Mesodermal cell (in vitro differentiated cells): ENCODE measurements at regions not wholly inside any gene's neighbourhood (a gene's known extent, or its start where the extent isn't known, plus 50 kb on each side); places are given as distances from the start of the nearest gene placed in this dataset.

Experiments used
- H3K27ac ChIP-seq: 2 replicates; pipeline ENCODE4 v1.7.0; 2013; ENCODE audit warnings: mild to moderate bottlenecking, low read depth, low read length, moderate library complexity; ENCODE audit not compliant: severe bottlenecking
- H3K36me3 ChIP-seq: 2 replicates; pipeline ENCODE4 v1.7.1; 2013; ENCODE audit warnings: mild to moderate bottlenecking, low read length, moderate library complexity; ENCODE audit not compliant: control insufficient read depth, insufficient read depth
- H3K4me1 ChIP-seq: one replicate; pipeline ENCODE4 v1.7.1; 2013; ENCODE audit warnings: mild to moderate bottlenecking, low read length; ENCODE audit not compliant: insufficient read depth, control insufficient read depth, poor library complexity, severe bottlenecking
- H3K4me3 ChIP-seq: 2 replicates; pipeline ENCODE4 v1.7.0; 2013; ENCODE audit warnings: low read length, control low read depth, mild to moderate bottlenecking; ENCODE audit not compliant: insufficient read depth, poor library complexity, severe bottlenecking; ENCODE audit errors: extremely low read depth
- H3K9me3 ChIP-seq: 2 replicates; pipeline ENCODE4 v1.7.1; 2013; ENCODE audit warnings: mild to moderate bottlenecking, low read length, moderate library complexity; ENCODE audit not compliant: control insufficient read depth
- WGBS, 2 experiments: methylation state at CpG; one replicate each; pipeline ENCODE4 v1.1.5; 2013; ENCODE audit warnings: missing lambda C conversion rate in 2 of 2; ENCODE audit not compliant: insufficient coverage in 2 of 2; 5-methylcytosine and 5-hydroxymethylcytosine counted together

- H3K4me3 ChIP-seq: no peak overlapping the region
- no peaks in the 10 kb centered on the region for H3K9me3 ChIP-seq
- no peaks in the 10 kb centered on the region for H3K36me3 ChIP-seq
- H3K4me1 ChIP-seq: no peaks in the 10 kb centered on the region
- WGBS, 2 experiments: 89 to 92% methylated on average over 9 to 11 of the region's 14 CpGs
- H3K27ac ChIP-seq: no peak overlapping the region
These were observed 347.0 kb upstream of the SLC30A5 start for GRCh38 chr5:68746643-68747420.

GRCh38 chr5:68747521-68747920 lies 346.3 kb upstream of the SLC30A5 start:
- WGBS, 2 experiments: 100% methylated on average over 1 of the region's 4 CpGs; no CpG with 5 or more reads in 1 of the 2 experiments
- Histone ChIP-seq H3K4me1 (no peaks in the 10 kb centered on the region), H3K9me3 (no peaks in the 10 kb centered on the region), H3K36me3 (no peaks in the 10 kb centered on the region), H3K4me3 (no peak overlapping the region), H3K27ac (no peak overlapping the region)

GRCh38 chr5:68748101-68748500 lies 345.7 kb upstream of the SLC30A5 start:
- Histone ChIP-seq H3K4me1 (no peaks in the 10 kb centered on the region), H3K36me3 (no peaks in the 10 kb centered on the region), H3K9me3 (no peaks in the 10 kb centered on the region), H3K4me3 (no peak overlapping the region), H3K27ac (no peak overlapping the region)
- 90 to 100% methylated on average over 1 of the region's 3 CpGs for WGBS, 2 experiments

GRCh38 chr5:68749077-68749476 lies 344.7 kb upstream of the SLC30A5 start:
- Histone ChIP-seq H3K27ac (no peak overlapping the region), H3K4me3 (no peak overlapping the region), H3K4me1 (no peaks in the 10 kb centered on the region), H3K36me3 (no peaks in the 10 kb centered on the region), H3K9me3 (no peaks in the 10 kb centered on the region)
- 72 to 94% methylated on average over 2 of the region's 2 CpGs for WGBS, 2 experiments

GRCh38 chr5:68749631-68750030 lies 344.2 kb upstream of the SLC30A5 start:
- H3K27ac ChIP-seq: no peak overlapping the region
- WGBS, 2 experiments: 88 to 90% methylated on average over 1 to 4 of the region's 4 CpGs
- H3K9me3 ChIP-seq: no peaks in the 10 kb centered on the region
- H3K4me1 ChIP-seq: no peaks in the 10 kb centered on the region
- H3K36me3 ChIP-seq: no peaks in the 10 kb centered on the region
- no peak overlapping the region for H3K4me3 ChIP-seq

- no peaks in the 10 kb centered on the region for H3K36me3 ChIP-seq
- H3K9me3 ChIP-seq: no peaks in the 10 kb centered on the region
- no peaks in the 10 kb centered on the region for H3K4me1 ChIP-seq
- H3K27ac ChIP-seq: no peak overlapping the region
- WGBS, 2 experiments: no CpG with 5 or more reads among the region's 3 CpGs
- H3K4me3 ChIP-seq: no peak overlapping the region
These were observed 342.2 kb upstream of the SLC30A5 start for GRCh38 chr5:68751661-68752060.

GRCh38 chr5:68754536-68754935 lies 339.3 kb upstream of the SLC30A5 start:
- Histone ChIP-seq H3K36me3 (no peaks in the 10 kb centered on the region), H3K27ac (no peak overlapping the region), H3K9me3 (no peaks in the 10 kb centered on the region), H3K4me3 (no peak overlapping the region), H3K4me1 (no peaks in the 10 kb centered on the region)
- WGBS, 2 experiments: 76% methylated on average over 2 of the region's 2 CpGs; no CpG with 5 or more reads in 1 of the 2 experiments

GRCh38 chr5:68755293-68755692 lies 338.5 kb upstream of the SLC30A5 start:
- no peak overlapping the region for H3K4me3 ChIP-seq
- H3K9me3 ChIP-seq: no peaks in the 10 kb centered on the region

GRCh38 chr5:68757006-68757405 lies 336.8 kb upstream of the SLC30A5 start:
- no peaks in the 10 kb centered on the region for H3K4me1 ChIP-seq
- no peak overlapping the region for H3K27ac ChIP-seq
- H3K9me3 ChIP-seq: no peaks in the 10 kb centered on the region
- no peak overlapping the region for H3K4me3 ChIP-seq
- WGBS, 2 experiments: 100% methylated on average over 1 of the region's 1 CpG; no CpG with 5 or more reads in 1 of the 2 experiments
- H3K36me3 ChIP-seq: no peaks in the 10 kb centered on the region

More at GRCh38 chr5:68755293-68755692, 338.5 kb upstream of the SLC30A5 start:
- no peak overlapping the region for H3K27ac ChIP-seq
- H3K36me3 ChIP-seq: no peaks in the 10 kb centered on the region
- H3K4me1 ChIP-seq: no peaks in the 10 kb centered on the region

- Histone ChIP-seq H3K9me3 (no peaks in the 10 kb centered on the region), H3K4me3 (no peak overlapping the region), H3K4me1 (no peaks in the 10 kb centered on the region), H3K27ac (no peak overlapping the region), H3K36me3 (no peaks in the 10 kb centered on the region)
- WGBS, 2 experiments: no CpG with 5 or more reads among the region's 1 CpG
These were observed 336.1 kb upstream of the SLC30A5 start for GRCh38 chr5:68757626-68758212.

GRCh38 chr5:68759593-68759992 lies 334.2 kb upstream of the SLC30A5 start:
- H3K9me3 ChIP-seq: no peaks in the 10 kb centered on the region
- WGBS, 2 experiments: 74 to 93% methylated on average over 3 of the region's 5 CpGs

More at GRCh38 chr5:68759593-68759992, 334.2 kb upstream of the SLC30A5 start:
- H3K4me3 ChIP-seq: no peak overlapping the region
- H3K4me1 ChIP-seq: no peaks in the 10 kb centered on the region
- H3K36me3 ChIP-seq: no peaks in the 10 kb centered on the region
- H3K27ac ChIP-seq: no peak overlapping the region
